ENCODE measurements at regions not wholly inside any gene's neighbourhood (a gene's known extent, or its start where the extent isn't known, plus 50 kb on each side); places are given as distances from the start of the nearest gene placed in this dataset.

DNA sequence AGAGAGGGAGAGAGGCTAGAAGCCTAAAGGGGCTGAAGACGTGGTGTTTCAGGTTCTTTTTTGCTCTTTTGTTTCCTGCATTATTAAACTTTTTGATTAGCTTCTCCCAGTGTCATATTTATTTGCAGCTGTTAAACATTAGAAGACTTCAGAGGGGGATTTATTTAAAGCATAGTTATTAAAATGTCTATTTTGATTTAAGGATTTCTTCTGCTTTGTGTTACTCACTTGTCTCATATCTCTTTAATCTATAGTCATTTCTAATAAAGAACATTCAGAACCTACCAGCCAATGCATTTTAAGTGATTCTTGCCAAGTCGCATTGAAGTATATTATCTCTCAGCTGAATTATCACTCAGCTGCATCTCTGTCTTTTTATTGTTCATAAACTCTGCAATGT lies 152.0 kb upstream of the DYRK2 start:
- no peak for DNase-seq (ENCODE audit: low read depth in 2 of 2)

DNA sequence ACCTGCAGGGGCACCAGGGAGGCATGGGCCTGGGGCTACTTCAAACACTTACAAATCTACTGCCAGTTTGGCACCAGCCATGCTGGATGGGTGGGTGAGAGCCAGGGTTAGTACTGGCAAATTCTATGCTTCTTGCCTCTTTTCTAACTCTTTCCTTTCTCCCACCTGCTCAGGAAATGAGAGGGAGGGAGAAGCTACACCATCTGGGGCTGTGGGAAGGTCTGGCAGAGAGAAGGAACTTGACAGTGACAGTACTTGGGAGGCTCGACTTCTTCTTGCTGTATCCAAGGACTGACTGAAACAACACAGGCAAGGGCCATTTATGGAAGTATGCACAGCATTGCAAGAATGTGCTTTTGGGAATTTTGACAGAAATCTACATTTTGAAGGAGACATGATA lies 149.6 kb upstream of the DYRK2 start:
- DNase-seq (ENCODE audit: low read depth in 2 of 2) = no peak

- DNase-seq (ENCODE audit: low read depth in 2 of 2) = no peak
Measured at GRCh38 chr12:67501362-67501761, 147.2 kb upstream of the DYRK2 start.

DNA sequence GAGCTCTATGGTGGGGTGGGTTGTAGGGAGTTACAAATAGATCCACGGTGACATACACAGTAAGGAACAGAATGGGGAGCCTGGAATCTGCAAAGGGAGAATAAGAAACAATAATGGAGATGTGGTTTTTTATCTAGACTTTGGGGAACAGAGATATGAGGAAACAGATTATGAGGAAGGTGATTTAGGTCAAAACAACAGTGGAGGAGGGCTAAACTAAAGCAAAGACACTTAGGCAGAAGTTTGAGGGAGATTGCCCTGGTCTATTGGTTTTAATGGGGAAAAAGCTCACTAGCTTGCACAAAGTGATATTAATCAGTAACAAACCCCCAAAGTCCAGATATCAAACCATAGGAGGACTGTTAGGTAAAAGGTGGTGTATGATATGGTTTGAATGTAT lies 144.5 kb upstream of the DYRK2 start:
- no peak for DNase-seq (ENCODE audit: low read depth in 2 of 2)

DNA sequence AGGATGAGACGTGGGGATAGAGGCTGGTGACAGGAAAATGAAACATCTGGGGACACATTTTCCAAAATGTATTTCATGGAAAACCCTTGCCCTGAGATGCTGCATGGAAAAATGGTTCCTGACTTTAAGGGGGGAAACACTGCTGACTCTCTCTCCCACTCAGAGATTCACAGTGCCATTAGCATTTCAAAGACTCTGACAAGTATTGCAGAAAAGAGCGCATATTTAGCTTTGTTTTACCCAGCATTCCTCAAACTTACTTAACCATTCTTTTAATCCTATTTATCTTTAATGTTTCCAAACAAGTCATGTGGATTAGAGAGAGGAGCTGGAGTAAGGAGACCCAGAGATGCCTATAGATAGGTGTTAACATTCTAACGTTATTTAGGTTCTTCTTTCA lies 141.8 kb upstream of the DYRK2 start:
- DNase-seq (ENCODE audit: low read depth in 2 of 2) = no peak

DNA sequence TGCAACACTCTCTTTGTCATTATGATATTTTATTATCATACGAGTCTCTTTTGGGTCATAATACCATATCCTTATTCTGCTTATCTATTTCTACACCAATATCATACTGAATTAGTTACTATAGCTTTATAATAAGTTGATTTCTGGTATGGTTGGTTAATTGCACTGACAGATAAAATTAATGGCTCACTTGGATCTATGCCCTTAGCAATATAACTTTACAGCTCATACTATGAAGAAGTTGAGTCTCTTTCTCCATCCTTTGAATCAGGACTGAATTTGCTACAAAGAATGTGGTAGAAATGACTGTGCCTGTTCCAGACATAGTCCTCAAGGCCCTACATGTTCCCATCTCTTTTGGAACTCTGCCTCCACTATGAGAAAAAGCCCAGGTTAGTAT lies 139.7 kb upstream of the DYRK2 start:
- DNase-seq (ENCODE audit: low read depth in 2 of 2) = no peak

- DNase-seq (ENCODE audit: low read depth in 2 of 2) = no peak
Measured at GRCh38 chr12:67509666-67510386, 138.7 kb upstream of the DYRK2 start.

DNA sequence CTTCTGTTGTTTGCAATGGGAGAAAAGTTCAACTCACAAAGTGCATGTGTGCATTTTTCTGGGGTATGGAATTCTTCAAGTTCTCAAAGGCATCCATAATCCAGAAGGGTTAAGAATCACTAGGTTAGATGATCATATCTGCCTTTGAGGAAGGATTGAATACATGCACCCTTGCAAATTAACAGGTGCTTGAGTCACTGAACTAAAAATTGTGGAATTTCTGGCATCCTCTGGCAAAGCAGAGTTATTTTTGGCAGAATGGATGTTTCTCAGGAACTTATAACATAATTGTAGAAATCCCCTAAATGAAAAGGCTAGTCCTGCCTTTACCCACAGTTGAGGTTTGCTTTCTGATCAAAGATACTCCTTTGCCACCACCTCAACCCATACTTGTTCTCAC lies 136.5 kb upstream of the DYRK2 start:
- no peak for DNase-seq (ENCODE audit: low read depth in 2 of 2)

GRCh38 chr12:67514502-67514901 lies 134.0 kb upstream of the DYRK2 start:
- no peak for DNase-seq (ENCODE audit: low read depth in 2 of 2)

GRCh38 chr12:67515679-67516340 lies 132.7 kb upstream of the DYRK2 start:
- DNase-seq (ENCODE audit: low read depth in 2 of 2) = peak in 1 of 2 donors; percentile 5

- no peak for DNase-seq (ENCODE audit: low read depth in 2 of 2)
Measured at GRCh38 chr12:67517181-67517887, 131.2 kb upstream of the DYRK2 start.

GRCh38 chr12:67519484-67520433 lies 128.8 kb upstream of the DYRK2 start:
- DNase-seq (ENCODE audit: low read depth in 2 of 2) = no peak

DNA sequence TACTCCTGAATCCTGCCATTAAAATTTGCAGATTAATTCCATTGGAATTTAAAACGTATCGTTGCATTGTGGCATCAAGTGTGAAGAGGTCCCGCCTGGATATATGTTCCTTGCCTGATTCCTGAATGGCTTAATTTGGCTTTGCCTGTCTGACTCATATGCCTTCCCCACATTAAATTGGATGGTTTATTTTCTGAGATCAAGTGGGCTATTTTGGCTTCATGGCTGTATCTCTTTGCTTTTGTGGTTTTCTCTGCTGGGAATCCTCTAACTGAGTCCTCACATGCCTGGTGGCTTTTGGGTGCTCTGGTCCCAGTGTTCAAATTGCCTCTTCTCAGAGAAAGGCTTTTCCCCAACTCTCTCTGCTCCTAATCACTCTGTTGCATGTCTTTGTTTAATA lies 127.9 kb upstream of the DYRK2 start:
- no peak for DNase-seq (ENCODE audit: low read depth in 2 of 2)

GRCh38 chr12:67522222-67522621 lies 126.3 kb upstream of the DYRK2 start:
- no peak for DNase-seq (ENCODE audit: low read depth in 2 of 2)

- DNase-seq (ENCODE audit: low read depth in 2 of 2) = no peak
Measured at GRCh38 chr12:67523538-67523937, 125.0 kb upstream of the DYRK2 start.

GRCh38 chr12:67524861-67525616 lies 123.5 kb upstream of the DYRK2 start:
- DNase-seq (ENCODE audit: low read depth in 2 of 2) = no peak

GRCh38 chr12:67525617-67525884 lies 123.0 kb upstream of the DYRK2 start:
- DNase-seq (ENCODE audit: low read depth in 2 of 2) = no peak

GRCh38 chr12:67526129-67526528 lies 122.4 kb upstream of the DYRK2 start:
- DNase-seq (ENCODE audit: low read depth in 2 of 2) = no peak

- no peak for DNase-seq (ENCODE audit: low read depth in 2 of 2)
Measured at GRCh38 chr12:67531051-67531450, 117.5 kb upstream of the DYRK2 start.

- no peak for DNase-seq (ENCODE audit: low read depth in 2 of 2)
Measured at GRCh38 chr12:67531501-67531900, 117.0 kb upstream of the DYRK2 start.

DNA sequence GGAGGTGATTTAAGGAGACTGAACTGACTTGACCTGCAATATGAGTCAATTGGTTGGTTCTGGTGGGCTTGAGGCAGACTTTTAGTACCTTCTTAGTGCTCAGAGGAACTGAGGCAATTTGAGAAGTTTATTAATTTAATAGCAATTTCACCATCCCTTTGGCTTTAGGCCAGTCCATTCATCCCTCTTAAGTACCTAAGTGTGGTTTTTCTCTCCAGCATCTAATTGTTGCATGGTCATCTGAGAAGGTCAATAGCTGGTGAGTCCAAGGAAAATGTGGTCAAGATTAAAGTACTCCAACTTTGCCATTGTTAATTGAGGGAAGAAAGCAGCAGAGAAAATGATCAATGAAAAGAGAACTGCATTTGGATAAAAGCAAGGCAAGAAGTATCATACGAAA lies 115.4 kb upstream of the DYRK2 start:
- DNase-seq (ENCODE audit: low read depth in 2 of 2) = no peak
